Endodermal cell (in vitro differentiated cells): ENCODE measurements at regions not wholly inside any gene's neighbourhood (a gene's known extent, or its start where the extent isn't known, plus 50 kb on each side); places are given as distances from the start of the nearest gene placed in this dataset.
A peak's percentile ranks its signal among the peaks of the same experiment; 100 is the strongest.

ENCODE experiments used
- DNase-seq: peaks from one replicate; pipeline ENCODE4 v3.0.0-alpha.2; 2017
- H3K27ac ChIP-seq: 2 replicates; pipeline ENCODE4 v1.5.1; 2013; ENCODE audit warnings: mild to moderate bottlenecking, low read depth, low read length, moderate library complexity
- H3K27me3 ChIP-seq: 2 replicates; pipeline ENCODE4 v1.6.1; 2013; ENCODE audit warnings: mild to moderate bottlenecking, low read length, moderate library complexity; ENCODE audit not compliant: insufficient read depth, control insufficient read depth, poor library complexity, severe bottlenecking
- H3K36me3 ChIP-seq: 2 replicates; pipeline ENCODE4 v1.7.0; 2013; ENCODE audit warnings: mild to moderate bottlenecking, low read length, moderate library complexity; ENCODE audit not compliant: control insufficient read depth, insufficient read depth
- H3K4me1 ChIP-seq: one replicate; pipeline ENCODE4 v1.7.0; 2013; ENCODE audit warnings: low read length; ENCODE audit not compliant: control insufficient read depth, insufficient read depth
- H3K4me3 ChIP-seq: 2 replicates; pipeline ENCODE4 v1.5.1; 2013; ENCODE audit warnings: mild to moderate bottlenecking, low read length, moderate library complexity
- H3K9ac ChIP-seq: 2 replicates; pipeline ENCODE4 v1.6.1; 2013; ENCODE audit warnings: mild to moderate bottlenecking, low read length, moderate library complexity; ENCODE audit not compliant: poor library complexity, severe bottlenecking; ENCODE audit errors: extremely low read depth
- H3K9me3 ChIP-seq: 2 replicates; pipeline ENCODE4 v1.6.1; 2013; ENCODE audit warnings: mild to moderate bottlenecking, low read length, moderate library complexity; ENCODE audit not compliant: control insufficient read depth
- H3K27ac Mint-ChIP-seq: 2 replicates; pipeline ENCODE4 v1.8.0; 2020; ENCODE audit warnings: mixed read lengths
- H3K27me3 Mint-ChIP-seq: 2 replicates; pipeline ENCODE4 v1.8.0; 2021; ENCODE audit warnings: mild to moderate bottlenecking, mixed read lengths; ENCODE audit not compliant: insufficient read depth
- H3K36me3 Mint-ChIP-seq: 2 replicates; pipeline ENCODE4 v1.8.0; 2020; ENCODE audit warnings: low read depth, mixed read lengths
- H3K4me1 Mint-ChIP-seq: 2 replicates; pipeline ENCODE4 v1.8.0; 2020; ENCODE audit warnings: mixed read lengths
- H3K4me3 Mint-ChIP-seq: 2 replicates; pipeline ENCODE4 v1.8.0; 2020; ENCODE audit warnings: mild to moderate bottlenecking, moderate library complexity, mixed read lengths
- H3K9me3 Mint-ChIP-seq: 2 replicates; pipeline ENCODE4 v1.8.0; 2020; ENCODE audit warnings: mild to moderate bottlenecking, mixed read lengths
- CTCF ChIP-seq: fragments of 200-600 bp; sonication (generic); conservative IDR thresholded peaks from 2 replicates; pipeline ENCODE4 v1.5.0; 2021; ENCODE audit warnings: antibody characterized with exemption, mild to moderate bottlenecking
- WGBS, 2 experiments: methylation state at CpG; one replicate each; pipeline versions ENCODE4 v1.1.5 to v1.1.7; 2013; ENCODE audit warnings: missing lambda C conversion rate in 2 of 2, mixed read lengths in 1 of 2; ENCODE audit not compliant: insufficient coverage in 1 of 2, insufficient read length in 1 of 2; 5-methylcytosine and 5-hydroxymethylcytosine counted together

- peaks cover 6% of the 10 kb centered on the region for H3K4me1 ChIP-seq
- no peak overlapping the region for H3K27ac Mint-ChIP-seq
- no peaks in the 10 kb centered on the region for H3K36me3 ChIP-seq
- H3K9me3 Mint-ChIP-seq = no peaks in the 10 kb centered on the region
- no peaks in the 10 kb centered on the region for H3K27me3 ChIP-seq
- peaks cover 8% of the 10 kb centered on the region for H3K4me1 Mint-ChIP-seq
- no peaks in the 10 kb centered on the region for H3K36me3 Mint-ChIP-seq
- TF ChIP-seq CTCF = no peak
- H3K4me3 ChIP-seq = no peak overlapping the region
- H3K9ac ChIP-seq = no peak overlapping the region
- H3K9me3 ChIP-seq = no peaks in the 10 kb centered on the region
- no peak overlapping the region for H3K27ac ChIP-seq
- no peak overlapping the region for H3K4me3 Mint-ChIP-seq
- no peak for DNase-seq
- no peaks in the 10 kb centered on the region for H3K27me3 Mint-ChIP-seq
- WGBS, 2 experiments = 97 to 100% methylated on average over 2 of the region's 2 CpGs
Observed at GRCh38 chr3:187840856-187841255, 95.6 kb upstream of the BCL6 start.

- H3K9me3 Mint-ChIP-seq = no peaks in the 10 kb centered on the region
- no peak for DNase-seq
Observed at GRCh38 chr3:187841560-187841959, 96.3 kb upstream of the BCL6 start.

GRCh38 chr3:187843654-187844053, 98.4 kb upstream of the BCL6 start:
- Histone ChIP-seq H3K27ac (no peak overlapping the region), H3K9me3 (no peaks in the 10 kb centered on the region), H3K4me1 (peaks cover 6% of the 10 kb centered on the region), H3K27me3 (no peaks in the 10 kb centered on the region), H3K9ac (no peak overlapping the region), H3K4me3 (peak overlapping the region; percentile 4), H3K36me3 (no peaks in the 10 kb centered on the region)
- Mint-ChIP-seq H3K27me3 (no peaks in the 10 kb centered on the region), H3K4me1 (peaks cover 8% of the 10 kb centered on the region), H3K9me3 (no peaks in the 10 kb centered on the region), H3K27ac (no peak overlapping the region), H3K4me3 (no peak overlapping the region), H3K36me3 (no peaks in the 10 kb centered on the region)
- WGBS, 2 experiments = 89 to 94% methylated on average over 2 to 4 of the region's 4 CpGs
- DNase-seq = peak; percentile 43
- no peak for TF ChIP-seq CTCF

More at GRCh38 chr3:187841560-187841959, 96.3 kb upstream of the BCL6 start:
- Histone ChIP-seq H3K27ac (no peak overlapping the region), H3K4me3 (no peak overlapping the region), H3K36me3 (no peaks in the 10 kb centered on the region), H3K4me1 (peaks cover 6% of the 10 kb centered on the region), H3K9ac (no peak overlapping the region), H3K9me3 (no peaks in the 10 kb centered on the region), H3K27me3 (no peaks in the 10 kb centered on the region)
- no peak for TF ChIP-seq CTCF
- Mint-ChIP-seq H3K27ac (no peak overlapping the region), H3K36me3 (no peaks in the 10 kb centered on the region), H3K4me3 (no peak overlapping the region), H3K4me1 (peaks cover 8% of the 10 kb centered on the region), H3K27me3 (no peaks in the 10 kb centered on the region)
- WGBS, 2 experiments = 92 to 100% methylated on average over 1 to 2 of the region's 2 CpGs
